Stimulated activated CD8-positive, alpha-beta memory T cell treated with anti-CD3 and anti-CD28 coated beads, Interleukin-12 subunit alpha, Interleukin-12 subunit beta, amount 100 ng/mL, for 4 hours (primary cell): ENCODE measurements at regions not wholly inside any gene's neighbourhood (a gene's known extent, or its start where the extent isn't known, plus 50 kb on each side); places are given as distances from the start of the nearest gene placed in this dataset.
"Not testable (repeated sequence)": the region's sequence is repeated elsewhere in the genome, so short reads cannot be mapped to it uniquely, and the experiment has no call there.

ENCODE experiments used
- DNase-seq: peaks from one replicate; pipeline ENCODE4 v3.0.0-alpha.2; 2020; ENCODE audit warnings: low read depth

DNA sequence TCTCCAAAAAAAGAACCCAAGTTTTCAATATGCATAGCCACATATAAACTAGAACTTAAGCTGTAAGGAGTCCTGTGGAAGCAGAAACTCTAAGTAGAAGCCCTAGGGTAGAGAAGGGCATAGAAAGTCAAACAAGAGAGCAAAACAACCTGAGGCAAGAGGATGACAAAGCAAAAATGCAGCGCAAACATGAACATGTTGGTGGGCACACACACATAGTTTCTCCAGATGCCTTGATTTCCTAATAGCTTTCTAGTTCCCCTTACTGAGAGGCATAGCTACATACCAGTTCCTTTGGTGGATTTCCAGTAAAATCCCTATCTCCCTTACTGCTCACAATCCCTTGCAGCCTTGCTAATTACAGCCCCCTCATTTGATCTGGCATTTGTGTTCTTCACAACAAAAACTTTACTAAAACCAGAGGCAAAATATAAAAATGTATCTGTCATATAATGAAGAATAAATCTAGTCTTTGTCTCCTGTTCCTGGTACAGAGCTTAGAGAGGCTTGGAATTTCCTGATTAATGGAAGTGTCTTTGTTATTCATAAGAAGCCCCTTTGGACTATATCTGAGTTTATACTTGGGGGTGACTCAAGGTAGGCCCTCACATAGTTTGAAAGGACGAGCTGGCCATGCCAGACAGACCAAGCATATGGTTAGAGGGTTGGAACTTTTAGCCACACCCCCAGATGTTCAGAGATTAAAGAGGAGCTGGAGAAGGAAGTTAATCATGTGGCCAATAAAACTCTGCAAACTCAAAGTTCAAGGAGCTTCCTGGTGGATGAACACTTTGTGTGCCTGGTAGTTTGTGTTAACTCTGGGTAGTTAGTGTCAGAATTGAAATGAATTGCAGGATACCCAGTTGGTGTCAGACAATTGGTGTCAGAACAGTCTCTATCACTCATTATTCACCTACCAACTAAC, 52.7 kb upstream of the ZCCHC13 start:
- no peak for DNase-seq

DNA sequence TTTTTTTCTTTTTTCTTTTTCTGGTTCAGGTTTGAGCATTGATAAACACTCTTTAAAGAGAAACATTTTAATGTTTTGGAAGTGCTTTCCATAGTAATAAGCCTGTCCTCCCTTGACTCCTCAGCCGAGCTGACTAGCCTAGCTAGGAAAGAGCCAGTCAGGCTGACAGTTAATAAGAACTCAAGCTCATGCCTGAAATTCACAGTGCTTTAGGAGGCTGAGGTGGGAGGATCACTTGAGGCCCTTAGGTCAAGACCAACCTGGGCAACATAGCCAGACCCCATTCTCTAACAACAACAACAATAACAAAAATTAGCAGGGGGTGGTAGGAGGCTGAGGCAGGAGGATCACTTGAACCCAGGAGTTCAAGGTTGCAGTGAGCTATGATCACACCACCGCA, 53.4 kb upstream of the ZCCHC13 start:
- no peak for DNase-seq

DNA sequence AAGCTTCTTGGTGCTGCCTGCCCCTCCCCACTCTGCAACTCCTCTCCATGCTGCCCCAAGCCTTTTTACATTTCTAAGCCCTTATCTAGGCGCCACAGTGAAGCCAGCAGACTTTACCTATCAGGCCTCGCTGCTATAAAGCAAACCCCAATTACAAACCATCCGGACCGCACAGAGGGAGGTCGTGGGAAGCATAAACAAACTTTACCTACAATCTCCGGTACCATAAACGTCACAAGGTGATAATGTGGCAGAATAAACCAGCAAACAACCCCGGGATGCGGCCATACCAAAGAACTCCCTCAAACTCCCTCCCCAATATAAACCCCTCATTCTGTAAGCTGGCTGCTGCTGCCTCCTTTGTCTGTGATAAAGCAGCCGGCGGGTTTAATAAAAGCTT, 54.0 kb upstream of the ZCCHC13 start:
- no peak for DNase-seq

GRCh38 chrX:74248889-74249288, 55.1 kb upstream of the ZCCHC13 start:
- DNase-seq = no peak

DNA sequence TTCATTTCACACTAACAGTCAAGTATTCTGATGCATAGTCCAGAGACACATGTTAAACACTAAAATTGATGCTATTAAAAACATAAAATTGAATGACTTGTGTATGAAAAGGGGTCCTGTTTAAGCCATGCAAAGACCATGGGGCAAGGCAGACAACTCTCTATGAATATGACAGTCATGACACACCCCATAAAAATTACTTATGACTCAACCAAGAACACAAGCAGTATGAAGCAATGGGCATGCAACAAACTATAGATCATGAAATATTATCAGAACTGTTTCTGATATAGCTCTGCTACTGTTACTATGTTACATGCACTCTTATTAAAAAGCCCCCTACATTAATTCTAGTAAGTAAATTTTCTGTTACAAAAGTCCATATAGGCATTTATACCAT, 57.5 kb upstream of the ZCCHC13 start:
- no peak for DNase-seq

DNA sequence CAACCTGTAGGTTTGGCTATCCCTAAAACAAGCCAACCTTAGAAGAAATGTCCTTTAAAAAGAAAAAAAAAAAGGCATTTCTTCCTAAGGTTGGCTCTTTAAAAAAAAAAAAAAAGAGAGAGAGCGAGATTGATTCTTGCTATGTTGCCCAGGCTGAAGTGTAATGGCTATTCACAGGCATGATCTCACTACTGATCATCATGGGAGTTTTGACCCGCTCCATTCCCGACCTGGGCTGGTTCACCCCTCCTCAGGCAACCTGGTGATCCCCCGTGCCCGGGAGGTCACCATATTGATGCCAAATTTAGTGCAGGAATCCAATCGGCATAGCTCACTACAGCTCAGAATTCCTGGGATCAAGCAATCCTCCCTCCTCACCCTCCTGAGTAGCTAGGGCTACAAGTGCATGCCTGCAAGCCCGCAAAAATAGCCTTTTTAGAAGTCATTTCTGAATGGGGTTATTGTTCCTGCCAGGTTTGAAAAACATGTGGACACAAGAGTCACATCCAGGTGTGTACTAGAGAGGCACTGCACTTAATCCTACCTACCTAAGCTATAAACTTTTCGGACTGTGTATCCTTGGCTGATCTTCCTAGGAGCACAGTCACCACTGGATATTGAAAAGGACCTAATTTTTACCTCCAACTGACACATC, 61.4 kb upstream of the ZCCHC13 start:
- DNase-seq = no peak

GRCh38 chrX:74242050-74242449, 61.9 kb upstream of the ZCCHC13 start:
- DNase-seq = no peak

GRCh38 chrX:74238771-74239170, 65.2 kb upstream of the ZCCHC13 start:
- no peak for DNase-seq

DNA sequence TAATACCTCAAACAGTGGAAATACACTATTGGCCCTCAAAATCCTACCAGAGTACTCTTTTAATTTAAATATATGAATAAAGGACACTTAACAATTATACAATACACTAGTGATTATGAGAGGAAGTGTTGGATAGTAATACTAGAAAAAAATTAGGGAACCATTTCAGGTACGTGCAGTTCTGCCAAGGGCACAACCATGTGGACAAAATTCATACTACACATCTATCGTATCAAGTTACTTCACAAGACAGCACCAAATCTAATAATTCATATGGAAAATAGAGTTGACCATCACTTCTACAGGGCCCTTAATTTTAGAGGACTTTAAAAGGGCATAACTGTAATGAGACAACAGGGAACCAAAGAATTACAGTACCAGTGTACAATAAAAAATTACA, 69.2 kb upstream of the ZCCHC13 start:
- DNase-seq = no peak

DNA sequence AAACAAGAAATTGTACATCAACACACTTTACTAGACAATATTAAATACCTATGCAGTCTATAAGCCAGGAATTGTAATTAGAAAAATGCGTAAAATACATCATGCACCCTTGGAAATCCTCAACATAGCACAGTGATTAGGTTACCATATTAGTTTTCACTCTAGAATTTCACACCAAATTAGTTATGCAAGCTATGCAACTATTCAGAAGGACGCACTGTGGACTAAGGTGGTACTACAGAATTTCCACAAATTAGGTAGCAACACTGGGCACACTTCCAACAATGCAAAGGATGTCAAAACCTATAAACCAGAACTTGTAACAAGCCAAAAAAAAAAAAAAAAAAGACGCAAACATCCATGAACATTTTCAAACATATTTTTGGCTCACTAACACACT, 71.1 kb upstream of the ZCCHC13 start:
- no peak for DNase-seq

- no peak for DNase-seq
These were observed 72.4 kb upstream of the ZCCHC13 start for GRCh38 chrX:74231625-74232024.

DNA sequence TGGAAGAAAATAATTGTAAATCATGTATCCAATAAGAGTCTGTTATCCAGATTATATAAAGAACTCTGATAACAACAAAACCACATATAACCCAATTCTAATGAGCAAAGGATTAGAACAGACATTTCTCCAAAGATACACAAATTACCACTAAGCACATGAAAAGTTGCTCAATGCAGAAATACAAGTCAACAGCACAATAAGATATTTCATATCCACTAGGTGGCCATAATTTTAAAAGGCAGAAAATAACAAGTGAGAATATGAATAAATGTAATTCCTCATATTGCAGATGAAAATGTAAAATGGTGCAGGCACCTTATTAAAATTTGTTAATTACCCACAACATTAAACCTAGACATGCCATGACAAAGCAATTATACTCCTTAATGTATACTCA, 73.9 kb upstream of the ZCCHC13 start:
- DNase-seq = no peak

GRCh38 chrX:74225111-74225510, 78.9 kb upstream of the ZCCHC13 start:
- DNase-seq = no peak

GRCh38 chrX:74220277-74220676, 83.7 kb upstream of the ZCCHC13 start:
- DNase-seq = no peak

GRCh38 chrX:74218895-74219294, 85.1 kb upstream of the ZCCHC13 start:
- DNase-seq = no peak

DNA sequence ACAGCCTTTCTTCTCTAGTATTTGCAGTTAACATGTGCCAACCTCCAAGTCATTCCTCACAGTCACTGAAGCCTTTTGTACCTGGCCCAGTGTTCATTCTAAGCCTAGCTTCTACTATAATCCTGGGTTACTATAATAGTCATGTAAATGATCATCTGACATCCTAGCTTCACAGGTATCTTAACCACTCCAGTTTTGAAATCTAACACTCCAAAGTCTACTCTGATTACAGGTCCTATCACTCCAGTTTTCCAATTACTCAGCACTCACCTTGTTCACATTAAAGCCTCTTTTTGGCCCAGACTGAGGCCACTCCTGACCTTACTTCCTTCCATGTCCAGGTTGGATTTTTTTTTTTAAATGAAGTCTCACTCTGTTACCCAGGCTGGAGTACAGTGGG, 87.6 kb upstream of the ZCCHC13 start:
- no peak for DNase-seq

GRCh38 chrX:74211911-74212310, 92.1 kb upstream of the ZCCHC13 start:
- DNase-seq = no peak

GRCh38 chrX:74207539-74207938, 96.4 kb upstream of the ZCCHC13 start:
- DNase-seq = no peak

DNA sequence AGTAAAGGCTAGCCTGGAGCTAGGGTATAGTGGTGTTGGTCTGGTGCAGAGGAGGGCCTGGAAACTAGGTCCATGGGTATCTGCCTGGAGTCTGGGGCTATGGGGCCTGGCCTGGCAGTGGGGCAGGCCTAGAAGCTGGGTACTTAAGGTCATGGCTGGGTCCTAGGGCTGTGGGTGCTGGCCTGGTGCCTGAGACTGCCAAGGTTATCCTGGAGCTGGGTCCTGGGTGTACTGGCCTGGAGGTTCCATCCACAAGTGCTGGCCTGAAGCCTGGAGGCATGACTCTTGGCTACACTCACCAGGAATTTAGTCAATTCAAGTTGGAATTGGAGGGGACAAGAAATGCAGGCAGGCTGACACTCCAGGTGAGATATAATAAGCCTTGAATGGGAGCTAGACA, 108.4 kb upstream of the ZCCHC13 start:
- no peak for DNase-seq

GRCh38 chrX:74195120-74195519, 108.9 kb upstream of the ZCCHC13 start:
- no peak for DNase-seq

DNA sequence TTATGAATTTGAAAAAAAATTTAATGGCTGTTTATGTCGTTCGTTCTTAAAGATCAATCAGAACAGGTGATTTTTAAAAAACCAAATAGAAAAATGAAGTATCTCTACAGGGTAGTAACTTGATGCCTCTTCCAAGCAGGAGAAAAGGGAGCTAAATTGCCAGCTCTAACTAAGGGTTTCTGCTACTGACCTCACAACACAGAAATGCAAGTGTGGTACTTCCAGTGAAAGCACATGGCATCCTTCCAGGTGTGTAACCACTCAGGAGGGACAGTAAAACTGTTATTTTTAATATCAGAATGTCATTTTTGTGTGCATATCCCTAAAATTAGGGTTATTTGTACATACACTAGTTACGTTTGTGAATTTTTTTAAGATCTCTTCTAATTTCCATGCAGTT, 116.8 kb upstream of the ZCCHC13 start:
- DNase-seq = no peak

- DNase-seq = not testable (repeated sequence)
These were observed 120.9 kb upstream of the ZCCHC13 start for GRCh38 chrX:74183047-74183446.

DNA sequence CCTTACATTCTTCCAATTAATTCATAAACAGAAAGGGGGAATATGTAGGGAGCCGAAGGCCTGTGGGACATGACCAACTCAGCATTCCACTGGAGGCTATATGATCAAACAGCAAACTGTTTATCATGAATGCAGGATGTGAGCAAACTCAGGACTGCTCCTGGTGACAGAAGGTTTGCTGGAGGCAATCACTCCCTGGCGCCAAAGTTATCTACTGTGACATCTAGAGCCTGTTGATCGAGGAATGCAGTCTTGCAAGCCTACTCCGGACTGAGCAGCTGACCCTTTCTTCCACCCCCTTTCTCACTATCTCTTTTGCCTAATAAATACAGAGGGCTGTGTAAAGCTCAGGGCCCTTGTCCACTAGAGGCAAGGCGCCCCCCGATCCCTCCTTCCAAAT, 122.0 kb upstream of the ZCCHC13 start:
- DNase-seq = not testable (repeated sequence)

DNA sequence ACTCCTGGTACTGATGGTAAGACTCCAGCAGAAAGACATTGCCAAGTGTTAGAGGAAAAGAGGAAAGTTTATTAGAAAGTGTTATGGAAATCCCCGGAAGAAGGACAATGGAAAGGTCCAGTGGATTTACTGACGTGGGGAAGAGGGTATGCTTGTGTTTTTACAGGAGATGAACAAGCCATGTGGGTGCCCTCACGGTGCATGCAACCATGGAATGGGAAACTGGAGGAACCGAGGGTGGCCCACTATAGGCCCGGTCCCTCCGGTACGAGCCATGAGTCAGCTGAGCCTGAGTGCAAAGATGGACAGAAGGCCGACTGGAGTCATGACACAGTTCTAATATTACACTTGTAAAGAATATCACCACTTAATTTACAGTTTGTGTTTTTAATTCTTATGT, 123.3 kb upstream of the ZCCHC13 start:
- DNase-seq = no peak
